CD4-positive, alpha-beta T cell treated with Interleukin-21 for 1 hour (primary cell): ENCODE measurements at regions not wholly inside any gene's neighbourhood (a gene's known extent, or its start where the extent isn't known, plus 50 kb on each side); places are given as distances from the start of the nearest gene placed in this dataset.
"Not testable (repeated sequence)": the region's sequence is repeated elsewhere in the genome, so short reads cannot be mapped to it uniquely, and the experiment has no call there.

Source experiments
- DNase-seq: peaks from one replicate; pipeline ENCODE4 v3.0.0-alpha.2; 2020

DNA sequence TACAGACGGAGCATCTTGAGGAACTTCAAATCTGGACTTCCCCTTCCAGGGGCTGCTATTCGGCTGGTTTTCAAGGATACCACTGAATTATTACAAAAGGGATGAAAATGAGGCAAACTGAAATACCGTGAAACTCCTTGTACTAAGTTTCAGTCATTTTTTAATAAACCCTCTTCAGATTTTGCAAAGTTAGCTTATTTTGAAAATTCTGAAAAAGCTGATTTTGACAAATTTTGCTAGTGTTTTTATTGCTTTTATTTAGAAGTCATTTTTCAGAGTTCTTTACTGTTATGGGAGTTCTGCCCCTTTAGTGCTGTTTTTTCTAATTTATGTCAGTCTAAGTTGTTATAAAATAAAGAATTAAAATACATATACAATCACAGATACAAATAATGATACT is 390.4 kb upstream of the VRK2 start:
- DNase-seq: no peak

DNA sequence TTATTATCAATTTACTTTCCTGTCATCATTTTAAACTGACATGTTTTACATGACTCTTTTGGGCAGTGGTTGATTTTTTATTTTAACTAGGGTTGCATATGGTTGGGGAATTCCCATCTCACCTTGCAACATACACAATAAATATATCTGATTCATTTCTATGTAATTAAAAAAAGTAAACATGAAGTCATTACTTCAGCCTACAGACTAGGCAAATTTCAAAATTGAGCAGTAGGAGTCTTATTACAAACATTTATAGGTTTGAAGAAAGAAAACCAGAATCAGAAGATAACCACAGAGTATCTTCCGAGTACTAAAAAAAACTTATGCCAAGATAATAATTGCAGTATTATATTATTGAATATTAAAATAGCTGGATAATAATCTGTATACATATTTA is 377.0 kb upstream of the VRK2 start:
- no peak for DNase-seq

DNA sequence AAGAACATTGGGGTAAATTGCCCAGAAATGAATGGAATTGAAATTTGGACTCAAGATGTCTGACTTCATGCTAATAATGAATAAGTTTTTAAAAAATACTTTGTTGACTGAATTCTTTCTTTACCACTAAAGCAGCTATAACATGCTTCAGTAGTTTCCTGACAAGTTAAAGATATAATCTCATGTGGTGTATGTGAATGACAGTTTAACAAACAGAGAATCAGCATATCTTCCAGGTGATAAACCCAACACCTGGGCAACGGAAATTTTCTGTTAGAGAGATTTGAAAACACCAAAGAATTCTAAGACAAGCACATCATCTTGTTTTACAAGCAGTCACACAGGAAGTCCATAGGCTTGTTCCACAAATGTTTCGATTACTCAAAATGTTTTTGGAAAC is 372.6 kb upstream of the VRK2 start:
- DNase-seq: no peak

DNA sequence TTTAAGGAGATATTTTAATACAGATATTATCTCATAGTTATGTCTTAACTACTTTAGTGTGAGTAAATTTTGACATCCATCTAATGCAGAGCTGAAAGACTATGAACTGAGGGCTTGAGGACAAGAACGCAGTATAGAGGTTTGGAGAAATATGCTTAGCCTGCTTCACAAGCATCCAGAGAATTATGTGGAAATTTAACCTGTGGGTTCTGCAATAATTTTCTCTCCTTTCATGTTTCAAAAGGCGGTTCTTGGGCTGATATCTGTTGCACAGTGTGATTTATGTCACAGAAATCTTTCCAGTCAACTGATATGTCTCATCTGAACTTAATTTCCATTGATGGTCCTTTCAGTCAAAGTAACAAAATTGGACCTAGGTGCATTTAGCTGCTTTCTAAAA is 371.9 kb upstream of the VRK2 start:
- no peak for DNase-seq

DNA sequence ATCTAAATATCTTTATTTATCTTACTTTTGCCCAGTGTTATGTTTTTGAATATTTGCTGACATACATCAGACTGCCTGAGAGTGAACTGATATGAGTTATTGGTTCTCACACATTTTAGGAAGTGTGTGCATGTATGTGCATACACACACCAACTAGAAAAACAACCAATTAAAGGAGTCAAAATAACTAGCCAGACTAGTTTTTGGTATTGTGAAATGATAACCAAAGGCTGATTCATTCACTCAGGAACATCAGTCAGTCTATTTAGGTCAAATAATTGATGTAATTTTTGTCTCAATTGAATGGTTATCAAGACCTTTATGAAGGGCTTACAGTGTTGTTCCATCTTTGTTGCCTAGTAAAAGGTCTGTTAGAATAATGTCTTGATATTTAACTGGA is 369.3 kb upstream of the VRK2 start:
- no peak for DNase-seq

DNA sequence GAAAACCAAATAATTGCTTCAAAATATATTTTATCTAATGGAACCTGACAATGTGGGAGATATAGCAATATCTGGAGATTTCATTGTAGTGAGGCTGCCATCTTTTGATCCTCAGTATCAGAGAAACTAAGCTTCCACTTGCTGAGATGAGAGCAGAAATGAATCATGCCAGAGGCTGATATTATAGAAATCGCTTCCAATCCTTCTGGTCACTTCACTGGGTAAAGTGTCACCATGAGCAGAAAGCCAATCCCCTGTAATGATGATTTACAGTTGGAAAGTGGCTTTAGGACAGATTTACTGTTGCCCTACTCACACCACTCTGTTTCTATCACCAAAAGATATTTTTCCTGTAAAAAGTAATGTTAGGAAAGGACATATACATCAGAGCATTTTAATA is 365.0 kb upstream of the VRK2 start:
- no peak for DNase-seq

DNA sequence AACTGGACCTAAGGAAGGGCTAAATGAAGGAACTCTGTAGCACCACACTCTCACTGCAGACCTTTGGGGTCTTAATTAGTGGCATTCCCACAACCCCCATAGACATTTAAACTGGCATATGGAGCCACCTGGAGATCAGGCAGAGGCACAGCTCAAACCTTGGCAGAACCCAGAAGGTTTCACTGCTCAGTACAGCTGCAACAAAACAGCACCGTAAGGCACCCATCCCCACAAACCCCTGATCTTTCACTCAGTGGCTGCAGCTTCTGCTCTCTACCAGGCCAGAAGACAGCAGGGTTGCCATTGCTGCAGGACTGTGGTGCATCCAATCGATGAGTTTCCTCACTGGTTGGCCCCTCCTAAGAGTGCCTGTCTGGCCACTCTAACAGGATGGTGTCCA is 361.6 kb upstream of the VRK2 start:
- DNase-seq: no peak

DNA sequence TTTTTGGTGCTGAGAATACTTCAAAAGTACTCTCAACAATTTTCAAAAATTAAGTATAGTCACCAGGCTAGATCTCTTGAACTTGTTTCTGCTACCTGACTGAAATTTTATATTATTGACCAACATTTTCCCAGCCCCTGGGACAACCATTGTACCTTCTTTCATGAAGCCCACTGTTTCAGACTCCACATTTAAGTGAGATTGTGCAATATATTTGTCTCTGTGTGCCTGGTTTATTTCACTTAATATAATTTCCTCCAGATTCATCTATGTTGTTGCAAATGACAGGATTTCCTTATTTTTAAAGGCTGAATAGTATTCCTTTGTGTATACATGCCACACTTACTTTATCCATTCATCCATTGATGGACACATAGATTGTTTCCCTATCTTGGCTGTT is 354.2 kb upstream of the VRK2 start:
- DNase-seq: no peak

DNA sequence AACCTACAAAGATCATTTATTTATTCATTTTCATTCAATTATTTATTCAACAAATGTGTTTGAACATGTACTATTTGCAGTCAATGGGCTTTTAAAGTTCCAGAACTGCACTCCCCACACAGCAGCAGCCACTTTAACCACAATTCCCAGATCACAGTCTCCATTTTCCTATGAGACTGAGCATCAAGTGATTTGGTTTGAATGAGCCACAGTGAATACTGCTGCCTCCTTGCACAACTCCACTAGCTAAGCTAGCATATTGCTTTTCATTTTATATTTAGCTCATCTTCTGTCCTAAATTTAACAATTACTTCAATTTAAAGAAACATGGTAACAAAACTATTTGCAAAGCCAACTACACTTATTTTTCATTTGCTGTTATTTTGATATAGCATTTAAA is 353.4 kb upstream of the VRK2 start:
- no peak for DNase-seq

DNA sequence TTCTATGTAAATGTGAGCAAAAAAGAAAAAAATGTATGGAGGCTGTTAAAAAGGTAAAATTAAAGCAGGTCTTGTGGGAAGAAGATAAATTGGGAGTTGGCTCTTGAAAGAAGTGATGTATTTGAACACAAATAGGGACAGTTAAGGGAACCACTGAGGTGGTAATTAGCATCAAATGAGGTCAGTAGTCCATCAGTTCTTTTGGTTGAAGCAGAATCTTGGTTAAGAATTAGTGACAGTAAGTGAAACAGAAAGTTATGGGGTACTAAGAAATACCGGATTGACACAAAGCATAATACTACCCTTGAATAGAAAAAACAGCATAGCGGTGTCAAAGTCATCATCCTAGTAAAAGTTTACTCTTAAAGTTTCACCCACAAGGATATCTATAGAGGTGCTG is 352.6 kb upstream of the VRK2 start:
- DNase-seq: no peak

DNA sequence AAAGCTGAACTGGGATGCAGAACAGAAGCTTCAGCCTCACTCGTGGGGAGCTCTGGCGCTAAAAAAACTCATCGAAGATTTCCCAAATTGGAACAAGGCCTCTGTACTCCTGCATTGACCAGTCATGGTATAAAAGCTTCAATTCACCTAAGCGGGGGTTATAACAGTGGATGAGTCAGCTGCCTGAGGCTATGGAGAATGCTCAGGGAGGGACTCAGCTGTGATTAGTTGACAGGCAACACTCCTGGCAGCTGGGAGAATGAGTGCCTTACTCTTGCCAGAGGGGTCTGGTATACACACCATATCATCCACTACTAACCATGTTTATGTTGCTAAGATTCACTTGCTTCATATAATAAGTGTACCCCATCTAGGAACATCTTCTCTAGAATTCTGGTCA is 350.6 kb upstream of the VRK2 start:
- DNase-seq: no peak

DNA sequence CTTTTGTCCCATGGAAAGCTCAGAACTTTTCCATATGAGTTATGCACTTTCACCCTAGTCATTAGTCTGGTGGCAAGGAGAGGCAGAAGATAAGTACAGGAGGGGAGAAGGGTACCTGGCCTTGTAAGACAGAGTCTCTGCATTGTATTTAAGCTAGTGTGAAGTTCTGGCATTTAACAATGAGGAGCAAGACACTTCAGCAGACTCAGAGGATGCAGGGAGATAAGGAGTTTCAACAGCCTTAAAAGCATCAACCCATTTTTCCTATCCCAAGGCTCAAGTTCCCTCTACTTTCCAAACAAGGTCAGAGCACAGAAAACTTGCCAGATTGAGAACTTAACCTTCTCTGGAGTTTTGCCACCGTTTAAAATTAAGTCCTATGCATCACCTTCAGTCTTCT is 348.2 kb upstream of the VRK2 start:
- DNase-seq: no peak

DNA sequence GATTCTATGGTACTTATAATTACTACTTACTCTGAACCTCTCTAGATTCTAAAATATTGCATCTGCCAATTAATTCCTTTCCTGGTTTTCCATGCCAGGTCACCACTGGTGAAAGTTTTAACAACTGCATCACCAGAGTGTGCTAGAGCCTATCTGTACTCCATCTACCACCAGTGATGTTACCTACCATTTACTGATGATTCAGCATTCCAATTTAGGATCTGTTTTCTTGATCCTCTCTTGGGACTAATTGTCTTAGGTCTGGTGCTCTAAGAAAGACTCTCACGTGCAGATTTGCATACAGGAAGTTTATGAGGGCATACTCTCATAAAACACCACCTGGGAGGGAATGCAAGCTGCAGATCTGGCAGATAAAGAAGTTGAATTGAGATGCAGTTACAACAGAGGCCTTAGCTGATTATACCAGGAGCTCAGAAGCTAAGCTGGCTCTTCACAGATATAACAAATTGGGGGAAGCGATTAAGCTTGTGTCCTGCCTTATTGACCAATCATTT is 347.6 kb upstream of the VRK2 start:
- no peak for DNase-seq

DNA sequence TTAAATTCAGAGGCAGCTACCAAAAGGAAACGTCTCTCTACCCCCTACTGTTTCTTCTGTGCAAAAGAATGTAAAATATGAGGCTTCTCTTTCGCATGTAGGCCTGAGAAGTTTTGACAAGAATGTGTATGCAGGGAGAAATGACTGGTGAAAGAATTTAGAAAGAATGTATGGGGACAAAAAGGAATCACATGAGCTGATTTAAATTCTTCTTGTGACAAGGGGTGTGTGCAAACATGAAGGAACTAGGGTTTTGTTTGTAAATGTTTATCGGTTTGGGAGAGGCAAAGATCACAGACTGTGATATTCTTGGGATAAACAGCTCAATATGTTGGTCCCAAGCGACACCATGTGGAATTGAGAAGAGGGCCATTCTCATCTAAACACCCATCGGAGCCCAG is 345.2 kb upstream of the VRK2 start:
- no peak for DNase-seq

DNA sequence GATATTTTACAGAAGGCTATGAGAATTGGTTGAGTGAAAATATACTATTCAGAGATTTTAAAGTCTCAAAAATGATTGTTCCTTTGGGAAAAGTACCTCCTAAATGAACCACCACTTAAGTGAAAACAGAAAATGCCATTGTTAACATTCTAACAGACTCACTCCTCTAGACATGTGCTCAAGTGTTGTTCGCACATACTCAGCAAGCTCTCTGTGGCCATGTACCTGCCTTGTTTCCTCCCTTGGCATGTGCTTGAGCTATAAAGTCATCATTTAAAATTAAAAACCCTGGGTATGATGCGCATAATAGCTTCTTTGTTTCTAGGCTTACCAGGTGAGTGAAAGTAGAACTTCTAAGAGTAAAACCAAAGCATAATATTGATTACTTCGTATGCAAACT is 343.2 kb upstream of the VRK2 start:
- no peak for DNase-seq

DNA sequence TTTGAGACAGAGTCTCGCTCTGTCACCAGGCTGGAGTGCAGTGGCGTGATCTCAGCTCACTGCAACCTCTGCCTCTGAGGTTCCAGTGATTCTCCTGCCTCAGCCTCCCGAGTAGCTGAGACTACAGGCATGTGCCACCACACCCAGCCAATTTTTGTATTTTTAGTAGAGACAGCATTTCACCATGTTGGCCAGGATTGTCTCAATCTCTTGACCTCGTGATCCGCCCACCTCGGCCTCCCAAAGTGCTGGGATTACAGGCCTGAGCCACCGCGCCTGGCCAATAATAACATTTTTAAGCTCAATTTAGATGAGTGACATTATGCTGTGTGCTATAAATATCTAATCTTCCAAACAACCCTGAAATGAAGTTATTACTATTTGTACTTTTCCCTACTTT is 338.8 kb upstream of the VRK2 start:
- DNase-seq: not testable (repeated sequence)

DNA sequence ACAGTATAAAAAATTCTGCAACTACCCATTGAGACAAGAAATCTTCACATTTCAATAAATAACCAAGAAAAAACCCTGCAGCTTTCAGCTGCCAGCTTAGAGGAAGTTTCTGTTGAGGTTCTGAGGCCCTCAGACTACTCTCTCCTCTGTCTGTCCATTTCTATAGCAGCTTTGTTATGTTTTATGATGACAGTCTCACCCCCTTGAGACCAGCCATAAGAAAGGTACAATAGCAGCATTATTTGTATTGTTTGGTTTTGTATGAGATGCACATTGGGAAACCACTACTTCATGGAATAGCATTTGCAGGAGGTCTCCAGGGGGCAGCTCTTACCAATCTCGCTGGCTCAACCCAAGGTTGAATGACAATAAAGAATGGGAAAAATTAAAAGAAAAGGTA is 334.6 kb upstream of the VRK2 start:
- DNase-seq: no peak

DNA sequence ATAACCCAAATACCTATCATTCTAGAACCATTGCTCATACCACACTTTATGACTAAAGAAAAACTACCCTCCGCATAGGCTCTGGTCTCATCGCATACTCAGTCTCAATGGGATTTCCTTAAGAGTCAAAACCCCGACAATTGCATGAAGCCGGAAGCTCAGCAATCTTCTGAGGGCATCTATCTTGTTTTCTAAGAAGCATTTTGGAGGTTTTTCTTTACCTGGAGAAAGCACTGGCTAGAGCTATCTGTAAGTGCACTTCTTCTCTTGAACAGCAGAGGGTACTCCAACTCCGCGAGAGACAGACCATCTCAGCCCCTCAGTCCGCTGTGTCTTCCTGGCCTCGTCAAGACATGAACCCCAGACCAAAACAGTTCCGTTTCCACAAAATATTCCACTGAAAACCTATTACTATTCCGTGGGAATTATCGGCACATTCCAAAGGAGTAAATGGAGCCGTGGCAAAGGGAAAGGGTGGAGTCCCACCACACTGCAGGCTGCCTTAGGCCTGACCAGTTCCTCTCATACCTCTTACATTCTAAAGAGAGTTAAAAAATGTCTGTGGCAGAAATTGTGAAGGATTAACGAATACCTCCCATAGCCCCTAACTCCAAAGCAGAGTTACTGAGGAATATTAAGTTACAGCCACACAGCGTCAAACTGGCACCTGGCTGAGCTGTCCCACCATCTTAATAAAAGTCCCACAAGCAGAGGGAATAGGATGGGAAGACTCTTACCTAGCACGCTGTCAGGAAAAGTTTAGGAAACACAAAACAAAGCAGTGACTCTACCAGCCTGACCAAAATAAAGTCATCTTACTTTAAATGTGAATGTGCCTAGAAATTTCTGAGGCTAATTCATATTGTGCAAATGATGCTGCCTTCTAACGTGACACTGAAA is 325.6 kb upstream of the VRK2 start:
- DNase-seq: peak; percentile 23

DNA sequence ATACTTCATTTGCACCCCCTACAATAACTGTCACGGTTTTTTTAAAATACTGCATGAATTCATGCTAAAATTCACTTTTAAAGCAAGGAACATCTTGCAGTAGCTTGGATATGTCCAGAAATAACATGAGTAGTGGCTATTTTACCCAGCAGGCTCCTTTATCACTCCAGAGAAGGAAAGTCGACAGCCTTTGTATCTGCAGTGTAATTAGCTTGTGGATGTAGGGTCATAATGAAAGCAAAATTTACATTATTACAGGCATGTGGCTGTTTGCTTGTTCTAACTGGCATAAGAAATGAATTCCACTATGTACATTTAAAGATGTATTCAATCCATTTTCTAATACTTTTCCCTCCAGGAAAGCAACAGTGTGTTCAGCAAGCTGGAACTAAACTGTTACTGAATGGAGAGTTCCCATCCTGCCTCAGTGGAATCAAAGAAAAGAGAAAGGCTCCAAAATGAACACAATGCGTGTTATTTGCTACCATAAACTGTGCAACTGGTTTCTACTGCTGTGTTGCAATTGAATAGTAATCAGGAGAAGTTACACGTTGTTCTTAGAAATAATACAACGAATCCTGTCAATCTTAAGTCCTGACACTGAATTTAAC is 321.2 kb upstream of the VRK2 start:
- DNase-seq: no peak

DNA sequence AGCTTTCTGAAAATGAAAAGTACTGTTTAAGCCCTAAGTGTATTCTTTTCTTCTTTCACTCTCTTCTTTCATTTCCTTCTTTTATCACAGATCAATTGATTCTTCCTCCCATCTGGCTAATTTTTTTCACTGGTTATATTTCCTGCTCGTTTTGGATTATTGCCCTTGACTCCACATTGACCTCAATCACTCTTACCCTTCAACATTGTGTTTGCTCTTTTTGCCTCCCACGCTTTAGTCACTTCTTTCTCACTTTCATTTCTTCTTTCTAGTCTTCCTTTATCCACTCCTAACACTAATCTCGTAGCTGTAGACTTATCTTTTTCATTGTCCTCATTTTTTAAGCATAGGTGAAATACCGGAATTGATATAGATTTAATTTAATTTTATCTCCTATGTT is 320.3 kb upstream of the VRK2 start:
- no peak for DNase-seq

DNA sequence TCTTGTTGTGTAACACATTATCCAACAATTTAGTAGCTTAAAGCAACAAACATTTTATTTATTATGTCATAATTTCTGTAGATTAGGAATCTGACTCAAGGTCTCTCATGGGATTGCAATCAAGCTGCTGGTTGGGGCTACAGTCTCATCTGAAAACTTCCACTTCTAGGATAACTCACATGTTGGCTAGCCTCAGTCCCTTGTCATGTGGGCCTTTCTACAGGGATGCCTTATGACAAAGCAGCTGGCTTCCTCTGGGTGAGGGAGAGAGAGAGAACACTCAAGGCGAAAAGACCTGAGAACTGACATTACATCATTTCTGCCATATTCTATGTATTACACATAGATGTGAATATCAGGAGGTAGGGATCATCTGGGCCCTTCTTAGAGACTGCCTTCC is 317.9 kb upstream of the VRK2 start:
- no peak for DNase-seq

DNA sequence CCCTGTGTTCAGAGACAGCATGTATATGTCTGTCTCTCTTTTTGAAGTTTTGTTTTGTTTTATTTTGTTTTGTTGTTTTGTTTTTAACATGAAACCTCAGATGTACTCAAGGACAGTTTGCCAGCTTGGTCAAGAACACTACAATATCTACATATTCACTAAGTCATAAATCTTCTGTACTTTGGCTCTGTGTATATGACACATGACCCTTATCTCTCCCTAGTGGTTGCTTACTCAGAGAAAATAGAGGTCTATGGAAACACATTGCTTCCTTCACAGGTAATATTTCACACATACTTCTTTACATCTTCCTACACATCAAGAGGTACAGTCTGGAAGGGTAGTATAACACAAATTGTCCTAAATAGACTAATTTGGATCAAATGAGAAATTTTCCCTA is 312.6 kb upstream of the VRK2 start:
- no peak for DNase-seq

DNA sequence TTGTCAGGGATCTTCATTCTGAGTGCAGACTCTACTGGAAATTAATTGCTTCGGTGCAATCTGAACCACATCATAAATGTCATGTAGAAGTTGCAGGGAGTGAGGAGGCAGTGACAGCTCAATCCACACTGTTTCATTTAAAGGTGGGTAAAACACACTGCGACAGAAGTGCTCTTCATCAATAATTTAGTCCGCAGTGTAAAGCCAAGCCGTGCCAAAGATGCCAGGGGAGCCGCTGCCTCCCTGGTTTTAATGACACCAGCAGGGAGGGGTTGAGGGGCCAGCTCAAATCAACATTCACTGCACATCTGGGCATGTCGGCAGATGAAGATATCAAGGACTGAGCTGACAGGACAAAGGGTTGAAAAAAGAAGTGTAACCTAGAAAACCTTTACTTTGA is 305.7 kb upstream of the VRK2 start:
- DNase-seq: no peak

DNA sequence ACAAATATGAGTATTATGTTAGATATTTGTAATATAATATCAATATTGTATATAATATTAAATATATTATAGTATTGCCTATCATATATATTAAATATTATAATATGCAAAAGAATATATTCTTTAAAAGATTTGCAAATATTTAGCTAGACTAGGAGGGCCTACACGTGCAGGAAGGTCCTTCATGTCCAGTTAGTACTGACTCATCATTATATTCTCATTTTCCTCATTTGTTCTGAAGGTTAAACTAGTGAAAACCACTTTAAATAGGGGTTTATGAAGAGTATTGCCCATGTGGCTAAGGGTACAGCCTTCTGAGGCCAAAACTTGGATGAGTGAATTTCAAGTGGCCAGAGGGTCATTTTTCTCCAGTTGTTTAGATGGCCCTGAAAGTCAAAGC is 293.0 kb upstream of the VRK2 start:
- DNase-seq: no peak

DNA sequence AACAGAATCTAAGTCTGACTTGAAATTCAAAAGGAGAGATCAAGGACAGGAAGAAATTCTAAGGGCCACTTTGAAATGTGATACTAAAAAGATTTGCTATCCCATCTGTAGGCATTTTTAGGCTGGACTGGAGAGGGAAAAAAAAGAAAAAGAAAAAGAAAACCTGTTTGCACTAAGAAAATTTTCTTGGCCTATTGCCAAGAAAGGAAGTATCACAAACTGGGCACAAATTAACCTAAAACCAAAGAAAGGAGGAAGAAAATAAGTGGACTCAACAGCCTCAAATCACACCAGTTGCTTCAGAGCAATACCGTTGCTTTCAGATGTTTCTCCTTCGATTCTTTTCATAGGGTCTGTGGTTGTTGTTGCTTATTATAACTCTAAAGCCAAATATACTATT is 287.9 kb upstream of the VRK2 start:
- DNase-seq: no peak
